H1 (cell line): ENCODE measurements at regions not wholly inside any gene's neighbourhood (a gene's known extent, or its start where the extent isn't known, plus 50 kb on each side); places are given as distances from the start of the nearest gene placed in this dataset.

ENCODE experiments used
- CTCF ChIA-PET: fragments of 300-600 bp; sonication (Branson Sonifier 250); formaldehyde crosslinking; loops from one replicate; lab custom pipeline; 2021; ENCODE audit not compliant: partially characterized antibody; lab: Charles Lee
- POLR2A ChIA-PET: fragments of 300-600 bp; sonication (Branson Sonifier 250); formaldehyde crosslinking; loops from one replicate; lab custom pipeline; 2021; ENCODE audit warnings: inconsistent platforms; ENCODE audit not compliant: partially characterized antibody; lab: Charles Lee
- DNase-seq, 2 experiments: peaks; one replicate each; pipeline versions ENCODE4 v3.0.0 to v3.0.0-alpha.2; 2010 to 2022; ENCODE audit warnings: low spot score in 2 of 2, low read depth in 1 of 2, mixed read lengths in 1 of 2
- FAIRE-seq: peaks from 2 replicates; lab custom pipeline; 2011; peaks lifted over from hg19 to GRCh38; lab: Jason Lieb, UNC
- H2AFZ ChIP-seq: 2 replicates; pipeline ENCODE4 v1.8.1; 2012; ENCODE audit warnings: low read length, inconsistent platforms
- H2AK5ac ChIP-seq: 2 replicates; pipeline ENCODE4 v1.6.1; 2013; ENCODE audit warnings: low read depth, low read length
- H2BK120ac ChIP-seq: replicated peaks from 2 replicates; pipeline ENCODE3; 2013; ENCODE audit warnings: low read depth, low read length, inconsistent platforms
- H2BK12ac ChIP-seq: 2 replicates; pipeline ENCODE4 v1.6.1; 2013; ENCODE audit warnings: low read depth, low read length
- H2BK15ac ChIP-seq: 2 replicates; pipeline ENCODE4 v1.6.1; 2013; ENCODE audit warnings: low read length
- H2BK20ac ChIP-seq: 2 replicates; pipeline ENCODE4 v1.6.1; 2013; ENCODE audit warnings: low read length
- H2BK5ac ChIP-seq: 2 replicates; pipeline ENCODE4 v1.6.1; 2013; ENCODE audit warnings: low read depth, low read length
- H3K14ac ChIP-seq: 2 replicates; pipeline ENCODE4 v1.6.1; 2013; ENCODE audit warnings: inconsistent platforms; ENCODE audit not compliant: insufficient read length
- H3K18ac ChIP-seq: 2 replicates; pipeline ENCODE4 v1.6.1; 2013; ENCODE audit warnings: low read length; ENCODE audit errors: extremely low read depth
- H3K23ac ChIP-seq: 2 replicates; pipeline ENCODE4 v1.6.1; 2013; ENCODE audit warnings: inconsistent platforms; ENCODE audit not compliant: insufficient read length
- H3K23me2 ChIP-seq: 2 replicates; pipeline ENCODE4 v1.6.1; 2013; ENCODE audit warnings: low read depth, low read length
- H3K27ac ChIP-seq: 2 replicates; pipeline ENCODE4 v1.6.1; 2011; ENCODE audit warnings: low read depth, low read length, inconsistent platforms
- H3K27me3 ChIP-seq, 4 experiments: replicated peaks in 1 of 4; 1 replicate in 1 of 4; 2 replicates in 3 of 4; pipeline versions ENCODE4 v1.6.1 to v1.8.1; 2011 to 2013; ENCODE audit warnings: low read length in 3 of 4, mild to moderate bottlenecking in 3 of 4, inconsistent platforms in 2 of 4, mixed read lengths in 2 of 4, moderate library complexity in 1 of 4; ENCODE audit not compliant: control insufficient read depth in 3 of 4, insufficient read depth in 3 of 4; ENCODE audit errors: extremely low read depth in 1 of 4
- H3K36me3 ChIP-seq, 4 experiments: 2 replicates each; pipeline versions ENCODE4 v1.6.1 to v1.8.1; 2011 to 2013; ENCODE audit warnings: mild to moderate bottlenecking in 4 of 4, low read length in 3 of 4, moderate library complexity in 2 of 4, control low read depth in 1 of 4, inconsistent platforms in 1 of 4; ENCODE audit not compliant: insufficient read depth in 4 of 4, control insufficient read depth in 2 of 4
- H3K4ac ChIP-seq: replicated peaks from 2 replicates; pipeline ENCODE3; 2013; ENCODE audit warnings: low read length, low read depth, mixed read lengths, inconsistent platforms; ENCODE audit not compliant: insufficient read length
- H3K4me1 ChIP-seq, 4 experiments: replicated peaks in 1 of 4; 1 replicate in 1 of 4; 2 replicates in 3 of 4; pipeline versions ENCODE4 v1.6.1 to v1.8.1; 2011 to 2013; ENCODE audit warnings: low read length in 3 of 4, inconsistent platforms in 2 of 4, mixed read lengths in 1 of 4; ENCODE audit not compliant: insufficient read depth in 4 of 4, control insufficient read depth in 3 of 4
- H3K4me2 ChIP-seq, 2 experiments: 2 replicates each; pipeline versions ENCODE4 v1.6.1 to v1.8.1; 2011 to 2013; ENCODE audit warnings: low read depth in 2 of 2, low read length in 2 of 2, control low read depth in 1 of 2, inconsistent platforms in 1 of 2, mild to moderate bottlenecking in 1 of 2; ENCODE audit not compliant: insufficient read depth in 1 of 2
- H3K4me3 ChIP-seq, 4 experiments: fragments of 200-600, 300-600 bp in 1 of 4; sonication (generic), shearing (Covaris generic), sonication (Bioruptor Twin) in 1 of 4; 2 replicates each; pipeline versions ENCODE4 v1.5.1 to v1.8.1; 2011 to 2016; ENCODE audit warnings: low read length in 4 of 4, low read depth in 3 of 4, control low read depth in 2 of 4, inconsistent platforms in 2 of 4, mild to moderate bottlenecking in 2 of 4, mixed read lengths in 1 of 4, moderate library complexity in 1 of 4; ENCODE audit not compliant: insufficient read depth in 2 of 4; ENCODE audit errors: extremely low read depth in 1 of 4
- H3K56ac ChIP-seq: replicated peaks from 2 replicates; pipeline ENCODE3; 2013; ENCODE audit warnings: low read depth, mild to moderate bottlenecking, mixed read lengths, low read length, inconsistent platforms; ENCODE audit not compliant: insufficient read length
- H3K79me1 ChIP-seq: 2 replicates; pipeline ENCODE4 v1.6.1; 2013; ENCODE audit warnings: low read depth, low read length, control low read depth
- H3K79me2 ChIP-seq, 2 experiments: 2 replicates each; pipeline versions ENCODE4 v1.6.1 to v1.8.1; 2012 to 2013; ENCODE audit warnings: low read length in 2 of 2, mild to moderate bottlenecking in 2 of 2, inconsistent platforms in 1 of 2; ENCODE audit not compliant: insufficient read depth in 2 of 2, control insufficient read depth in 1 of 2
- H3K9ac ChIP-seq, 4 experiments: replicated peaks in 1 of 4; 1 replicate in 1 of 4; 2 replicates in 3 of 4; pipeline versions ENCODE4 v1.6.1 to v1.8.1; 2011 to 2013; ENCODE audit warnings: low read depth in 3 of 4, low read length in 3 of 4, control low read depth in 2 of 4, mild to moderate bottlenecking in 2 of 4, moderate library complexity in 2 of 4, inconsistent platforms in 1 of 4; ENCODE audit errors: extremely low read depth in 1 of 4
- H3K9me3 ChIP-seq, 2 experiments: 2 replicates each; pipeline versions ENCODE4 v1.6.1 to v1.8.1; 2012 to 2013; ENCODE audit warnings: mild to moderate bottlenecking in 2 of 2, moderate library complexity in 2 of 2, control low read depth in 1 of 2, inconsistent platforms in 1 of 2, low read depth in 1 of 2, low read length in 1 of 2, mixed read lengths in 1 of 2; ENCODE audit not compliant: insufficient read depth in 2 of 2
- H4K20me1 ChIP-seq, 2 experiments: replicated peaks in 1 of 2; 2 replicates each; pipeline versions ENCODE3 to v1.8.1; 2011 to 2013; ENCODE audit warnings: inconsistent platforms in 2 of 2, low read length in 2 of 2, mild to moderate bottlenecking in 1 of 2; ENCODE audit not compliant: insufficient read depth in 2 of 2, control insufficient read depth in 1 of 2
- H4K5ac ChIP-seq: 2 replicates; pipeline ENCODE4 v1.6.1; 2013; ENCODE audit warnings: low read length, low read depth, mixed read lengths, inconsistent platforms; ENCODE audit not compliant: insufficient read length
- H4K8ac ChIP-seq: 2 replicates; pipeline ENCODE4 v1.8.0; 2013; ENCODE audit warnings: mild to moderate bottlenecking, moderate library complexity, low read length, inconsistent platforms; ENCODE audit not compliant: insufficient read depth; ENCODE audit errors: extremely low read depth
- H4K91ac ChIP-seq: replicated peaks from 2 replicates; pipeline ENCODE3; 2013; ENCODE audit warnings: low read length, mixed read lengths, inconsistent platforms; ENCODE audit not compliant: insufficient read length
- BRCA1 ChIP-seq: IDR thresholded peaks from 2 replicates; pipeline ENCODE4 v1.6.1; 2012; ENCODE audit warnings: low read depth, low read length, improper control_type of control experiment
- E2F6 ChIP-seq: IDR thresholded peaks from 2 replicates; pipeline ENCODE4 v1.6.1; 2012; ENCODE audit warnings: inconsistent platforms
- FOSL1 ChIP-seq: IDR thresholded peaks from 2 replicates; pipeline ENCODE4 v1.6.1; 2011; ENCODE audit warnings: mild to moderate bottlenecking, low read depth, low read length, moderate library complexity; ENCODE audit not compliant: insufficient read depth
- KDM4A ChIP-seq: IDR thresholded peaks from one replicate; pipeline ENCODE4 v1.7.1; 2012; ENCODE audit warnings: low read depth, mild to moderate bottlenecking, moderate library complexity, low read length, inconsistent platforms; ENCODE audit not compliant: severe bottlenecking
- MAFK ChIP-seq: IDR thresholded peaks from 2 replicates; pipeline ENCODE4 v1.6.1; 2012; ENCODE audit warnings: low read depth, mild to moderate bottlenecking, improper control_type of control experiment, low read length
- NRF1 ChIP-seq: IDR thresholded peaks from 2 replicates; pipeline ENCODE4 v1.6.1; 2011; ENCODE audit warnings: mild to moderate bottlenecking, low read depth, low read length, improper control_type of control experiment
- RAD21 ChIP-seq, 2 experiments: IDR thresholded peaks in 1 of 2; conservative IDR thresholded peaks in 1 of 2; 2 replicates each; pipeline ENCODE4 v1.6.1; 2011; ENCODE audit warnings: low read depth in 2 of 2, low read length in 2 of 2, improper control_type of control experiment in 1 of 2, inconsistent platforms in 1 of 2, mild to moderate bottlenecking in 1 of 2, moderate library complexity in 1 of 2
- RXRA ChIP-seq: IDR thresholded peaks from 2 replicates; pipeline ENCODE4 v1.6.1; 2011; ENCODE audit warnings: low read depth, mild to moderate bottlenecking, low read length, moderate library complexity; ENCODE audit not compliant: insufficient read depth
- SAP30 ChIP-seq: fragments of 300-600 bp; sonication (generic); IDR thresholded peaks from 2 replicates; pipeline ENCODE4 v1.7.1; 2012; ENCODE audit warnings: low read length, moderate library complexity, mild to moderate bottlenecking, inconsistent platforms; ENCODE audit not compliant: insufficient read depth, insufficient replicate concordance
- SUZ12 ChIP-seq: fragments of 200-600 bp; sonication (generic); IDR thresholded peaks from 2 replicates; pipeline ENCODE4 v1.6.1; 2012; ENCODE audit warnings: mild to moderate bottlenecking, inconsistent platforms, low read length, moderate library complexity, mixed read lengths
- TBP ChIP-seq: IDR thresholded peaks from 2 replicates; pipeline ENCODE4 v1.6.1; 2011; ENCODE audit warnings: low read depth, low read length, improper control_type of control experiment
- WGBS, 2 experiments: shearing (Covaris generic) in 1 of 2; methylation state at CpG; one replicate each; pipeline versions ENCODE4 v1.1.6 to v1.1.7; 2013 to 2015; ENCODE audit warnings: low lambda C conversion rate in 2 of 2, mixed read lengths in 2 of 2, inconsistent platforms in 1 of 2, low coverage in 1 of 2, missing lambda C conversion rate in 1 of 2; ENCODE audit not compliant: insufficient replicate concordance in 2 of 2, insufficient coverage in 1 of 2, insufficient read length in 1 of 2; ENCODE audit errors: extremely low coverage in 1 of 2, missing lambda C conversion rate in 1 of 2; 5-methylcytosine and 5-hydroxymethylcytosine counted together

- Histone ChIP-seq H4K5ac (no peak overlapping the region), H2AK5ac (no peak overlapping the region), H4K20me1 (no peaks in the 10 kb centered on the region), H3K4ac (no peak overlapping the region), H3K56ac (no peak overlapping the region), H2BK5ac (no peak overlapping the region), H2BK12ac (0 out of 2 replicates have a peak overlapping the region, but pooled peaks have one; percentile 45), H4K8ac (no peak overlapping the region), H2AFZ (peak overlapping the region; percentile 53; the same call in 1 of the 2 replicates), H3K27me3 (no peaks in the 10 kb centered on the region; a peak in 2 of 7 replicates), H3K23ac (no peak overlapping the region), H3K4me3 (no peak overlapping the region), H3K9ac (no peak overlapping the region), H2BK20ac (no peak overlapping the region), H3K23me2 (no peaks in the 10 kb centered on the region), H3K4me2 (no peak overlapping the region; a peak in 1 of 4 replicates), H4K91ac (no peak overlapping the region), H2BK15ac (no peak overlapping the region), H3K9me3 (no peaks in the 10 kb centered on the region), H3K18ac (no peak overlapping the region), H3K79me2 (no peaks in the 10 kb centered on the region), H2BK120ac (no peak overlapping the region), H3K14ac (no peak overlapping the region), H3K79me1 (no peaks in the 10 kb centered on the region), H3K27ac (no peak overlapping the region), H3K4me1 (peaks cover 2 to 13% (median 9%) of the 10 kb centered on the region in 4 experiments), H3K36me3 (no peaks in the 10 kb centered on the region)
- ChIA-PET POLR2A (interaction anchor here (1.4 kb wide), 1 partner anchor 8 kb away, joined by 3 read pairs; no protein-coding TSS in a partner anchor), CTCF (interaction anchor here (1.8 kb wide), 1 partner anchor 254 kb away, joined by 6 read pairs; no protein-coding TSS in a partner anchor)
- FAIRE-seq (no peak), DNase-seq (no peak)
- 75% methylated on average over 11 of the region's 11 CpGs; no CpG with 5 or more reads in 1 of the 2 experiments for WGBS, 2 experiments
- TF ChIP-seq SUZ12 (no peak), RXRA (no peak), BRCA1 (no peak), KDM4A (no peak), RAD21 (IDR thresholded peaks at IDR 0.05 in 1 of 2, conservative IDR thresholded peaks at IDR 0.05 in 1 of 2; ENCODE audit: low read depth in 2 of 2, low read length in 2 of 2) (no peak), TBP (no peak), SAP30 (no peak), MAFK (no peak), NRF1 (no peak), E2F6 (no peak), FOSL1 (no peak)
Observed at GRCh38 chr6:7042654-7043545, 64.9 kb upstream of the RREB1 start.
